BLaER1 (cell line): ENCODE measurements at regions not wholly inside any gene's neighbourhood (a gene's known extent, or its start where the extent isn't known, plus 50 kb on each side); places are given as distances from the start of the nearest gene placed in this dataset.
"Not testable (repeated sequence)": the region's sequence is repeated elsewhere in the genome, so short reads cannot be mapped to it uniquely, and the experiment has no call there.

Experiments
- H3K27ac ChIP-seq: shearing (Covaris generic); formaldehyde crosslinking; 2 replicates; pipeline ENCODE4 v1.8.1; 2022
- H3K27me3 ChIP-seq: shearing (Covaris generic); formaldehyde crosslinking; 2 replicates; pipeline ENCODE4 v1.8.1; 2022
- H3K36me3 ChIP-seq: shearing (Covaris generic); formaldehyde crosslinking; 2 replicates; pipeline ENCODE4 v1.8.1; 2022
- H3K4me1 ChIP-seq: shearing (Covaris generic); formaldehyde crosslinking; 2 replicates; pipeline ENCODE4 v1.8.1; 2022
- H3K4me2 ChIP-seq: shearing (Covaris generic); formaldehyde crosslinking; 2 replicates; pipeline ENCODE4 v1.8.1; 2022
- H3K4me3 ChIP-seq: shearing (Covaris generic); formaldehyde crosslinking; 2 replicates; pipeline ENCODE4 v1.8.1; 2022
- H3K9ac ChIP-seq: shearing (Covaris generic); formaldehyde crosslinking; 2 replicates; pipeline ENCODE4 v1.8.1; 2022
- H3K9me3 ChIP-seq: shearing (Covaris generic); formaldehyde crosslinking; 2 replicates; pipeline ENCODE4 v1.8.1; 2022
- H4K20me1 ChIP-seq: shearing (Covaris generic); formaldehyde crosslinking; 2 replicates; pipeline ENCODE4 v1.8.1; 2022
- Cebpa-rat ChIP-seq: shearing (Covaris generic); IDR thresholded peaks from 2 replicates; pipeline ENCODE4 v1.8.1; 2022

GRCh38 chr5:12896086-12896485 lies 991.8 kb upstream of the CTNND2 start:
- no peaks in the 10 kb centered on the region for H3K9me3 ChIP-seq
- H3K27ac ChIP-seq, result no peak overlapping the region
- no peak for TF ChIP-seq Cebpa-rat
- no peaks in the 10 kb centered on the region for H3K36me3 ChIP-seq
- no peaks in the 10 kb centered on the region for H3K27me3 ChIP-seq
- no peaks in the 10 kb centered on the region for H4K20me1 ChIP-seq
- no peak overlapping the region for H3K4me2 ChIP-seq
- no peaks in the 10 kb centered on the region for H3K4me1 ChIP-seq
- H3K4me3 ChIP-seq, result no peak overlapping the region
- H3K9ac ChIP-seq, result no peak overlapping the region

- Histone ChIP-seq H3K4me1 (no peaks in the 10 kb centered on the region), H3K4me2 (no peak overlapping the region), H3K36me3 (no peaks in the 10 kb centered on the region), H3K4me3 (no peak overlapping the region), H3K27me3 (no peaks in the 10 kb centered on the region), H3K27ac (no peak overlapping the region), H3K9me3 (no peaks in the 10 kb centered on the region), H3K9ac (no peak overlapping the region), H4K20me1 (no peaks in the 10 kb centered on the region)
- TF ChIP-seq Cebpa-rat, result no peak
Observed at GRCh38 chr5:12885018-12885417, 980.8 kb upstream of the CTNND2 start.

- Histone ChIP-seq H3K9me3 (no peaks in the 10 kb centered on the region), H4K20me1 (no peaks in the 10 kb centered on the region), H3K9ac (no peak overlapping the region), H3K27me3 (no peaks in the 10 kb centered on the region), H3K4me1 (no peaks in the 10 kb centered on the region), H3K27ac (no peak overlapping the region), H3K4me3 (no peak overlapping the region), H3K4me2 (no peak overlapping the region), H3K36me3 (no peaks in the 10 kb centered on the region)
- no peak for TF ChIP-seq Cebpa-rat
Observed at GRCh38 chr5:12883395-12883794, 979.1 kb upstream of the CTNND2 start.

GRCh38 chr5:12876541-12877298 lies 972.5 kb upstream of the CTNND2 start:
- no peak overlapping the region for H3K4me2 ChIP-seq
- no peaks in the 10 kb centered on the region for H4K20me1 ChIP-seq
- H3K9ac ChIP-seq, result no peak overlapping the region
- no peak overlapping the region for H3K4me3 ChIP-seq
- no peaks in the 10 kb centered on the region for H3K27me3 ChIP-seq
- H3K27ac ChIP-seq, result no peak overlapping the region
- no peaks in the 10 kb centered on the region for H3K36me3 ChIP-seq
- H3K4me1 ChIP-seq, result 0 out of 2 replicates have a peak, but pooled peaks cover 7% of the 10 kb centered on the region
- no peak for TF ChIP-seq Cebpa-rat
- H3K9me3 ChIP-seq, result no peaks in the 10 kb centered on the region

- Histone ChIP-seq H3K27ac (no peak overlapping the region), H3K4me3 (no peak overlapping the region), H3K4me2 (no peak overlapping the region), H3K4me1 (no peaks in the 10 kb centered on the region), H4K20me1 (no peaks in the 10 kb centered on the region), H3K36me3 (no peaks in the 10 kb centered on the region), H3K9me3 (no peaks in the 10 kb centered on the region), H3K9ac (no peak overlapping the region), H3K27me3 (no peaks in the 10 kb centered on the region)
- TF ChIP-seq Cebpa-rat, result no peak
Observed at GRCh38 chr5:12870872-12871539, 966.8 kb upstream of the CTNND2 start.

GRCh38 chr5:12865529-12865928 lies 961.3 kb upstream of the CTNND2 start:
- no peak overlapping the region for H3K27ac ChIP-seq
- no peaks in the 10 kb centered on the region for H3K36me3 ChIP-seq
- no peak for TF ChIP-seq Cebpa-rat
- H3K27me3 ChIP-seq, result no peaks in the 10 kb centered on the region
- no peak overlapping the region for H3K9ac ChIP-seq
- H3K4me3 ChIP-seq, result no peak overlapping the region
- no peaks in the 10 kb centered on the region for H3K4me1 ChIP-seq
- no peak overlapping the region for H3K4me2 ChIP-seq
- no peaks in the 10 kb centered on the region for H4K20me1 ChIP-seq
- H3K9me3 ChIP-seq, result no peaks in the 10 kb centered on the region

GRCh38 chr5:12861886-12862654 lies 957.8 kb upstream of the CTNND2 start:
- H3K4me3 ChIP-seq, result no peak overlapping the region
- no peaks in the 10 kb centered on the region; the same call in 1 of the 2 replicates for H3K9me3 ChIP-seq
- no peaks in the 10 kb centered on the region for H3K36me3 ChIP-seq
- no peak overlapping the region for H3K27ac ChIP-seq
- TF ChIP-seq Cebpa-rat, result no peak
- H3K9ac ChIP-seq, result no peak overlapping the region
- no peaks in the 10 kb centered on the region for H4K20me1 ChIP-seq
- no peaks in the 10 kb centered on the region for H3K4me1 ChIP-seq
- no peak overlapping the region for H3K4me2 ChIP-seq
- no peaks in the 10 kb centered on the region for H3K27me3 ChIP-seq

- H4K20me1 ChIP-seq, H3K27ac ChIP-seq, H3K4me3 ChIP-seq, H3K9ac ChIP-seq, H3K4me2 ChIP-seq, H3K9me3 ChIP-seq, H3K27me3 ChIP-seq, H3K36me3 ChIP-seq, H3K4me1 ChIP-seq: not testable (repeated sequence)
Observed at GRCh38 chr5:12856105-12856504, 951.9 kb upstream of the CTNND2 start.

- Histone ChIP-seq H3K4me3 (no peak overlapping the region), H3K27me3 (no peaks in the 10 kb centered on the region), H3K9me3 (no peaks in the 10 kb centered on the region; the same call in 1 of the 2 replicates)
Observed at GRCh38 chr5:12854386-12854785, 950.1 kb upstream of the CTNND2 start.

GRCh38 chr5:12851761-12852160 lies 947.5 kb upstream of the CTNND2 start:
- no peak for TF ChIP-seq Cebpa-rat
- H4K20me1 ChIP-seq, result no peaks in the 10 kb centered on the region
- H3K27ac ChIP-seq, result no peak overlapping the region
- H3K27me3 ChIP-seq, result no peaks in the 10 kb centered on the region
- H3K4me3 ChIP-seq, result no peak overlapping the region
- H3K4me1 ChIP-seq, result no peaks in the 10 kb centered on the region
- no peak overlapping the region for H3K9ac ChIP-seq
- H3K9me3 ChIP-seq, result no peaks in the 10 kb centered on the region
- H3K36me3 ChIP-seq, result no peaks in the 10 kb centered on the region
- no peak overlapping the region for H3K4me2 ChIP-seq

More at GRCh38 chr5:12854386-12854785, 950.1 kb upstream of the CTNND2 start:
- no peak overlapping the region for H3K4me2 ChIP-seq
- no peaks in the 10 kb centered on the region for H3K36me3 ChIP-seq
- no peaks in the 10 kb centered on the region for H3K4me1 ChIP-seq
- H4K20me1 ChIP-seq, result no peaks in the 10 kb centered on the region
- no peak overlapping the region for H3K9ac ChIP-seq
- no peak for TF ChIP-seq Cebpa-rat
- H3K27ac ChIP-seq, result no peak overlapping the region
